ENCODE measurements at regions not wholly inside any gene's neighbourhood (a gene's known extent, or its start where the extent isn't known, plus 50 kb on each side); places are given as distances from the start of the nearest gene placed in this dataset.

- TF ChIP-seq CTCF (IDR thresholded peaks at IDR 0.05) = no peak
- TF ChIP-seq POLR2A (IDR thresholded peaks at IDR 0.05) = no peak
These were observed 161.7 kb downstream of the SIPA1L2 start for GRCh38 chr1:232468249-232468648.

Measured in Peyer's patch (tissue), 4 donors.